Inflammatory macrophage treated with lipopolysaccharide for 4 hours (primary cell): ENCODE measurements at regions not wholly inside any gene's neighbourhood (a gene's known extent, or its start where the extent isn't known, plus 50 kb on each side); places are given as distances from the start of the nearest gene placed in this dataset.
A peak's percentile ranks its signal among the peaks of the same experiment; 100 is the strongest.
"Not testable (repeated sequence)": the region's sequence is repeated elsewhere in the genome, so short reads cannot be mapped to it uniquely, and the experiment has no call there.

ENCODE experiments used
- DNase-seq: peaks from one replicate; pipeline ENCODE4 v3.0.0-alpha.2; 2020

GRCh38 chr5:135154961-135155360 is 120.9 kb upstream of the PITX1 start:
- DNase-seq = no peak

GRCh38 chr5:135154197-135154596 is 120.2 kb upstream of the PITX1 start:
- peak; percentile 58 for DNase-seq

GRCh38 chr5:135153661-135154060 is 119.6 kb upstream of the PITX1 start:
- DNase-seq = no peak

GRCh38 chr5:135153259-135153658 is 119.2 kb upstream of the PITX1 start:
- DNase-seq = no peak

- DNase-seq = not testable (repeated sequence)
These were observed 117.6 kb upstream of the PITX1 start for GRCh38 chr5:135151660-135152059.

GRCh38 chr5:135151256-135151655 is 117.2 kb upstream of the PITX1 start:
- no peak for DNase-seq

- no peak for DNase-seq
These were observed 116.7 kb upstream of the PITX1 start for GRCh38 chr5:135150767-135151166.

- no peak for DNase-seq
These were observed 116.1 kb upstream of the PITX1 start for GRCh38 chr5:135149956-135150723.

- DNase-seq = no peak
These were observed 115.4 kb upstream of the PITX1 start for GRCh38 chr5:135149229-135149955.

- DNase-seq = no peak
These were observed 113.5 kb upstream of the PITX1 start for GRCh38 chr5:135147294-135148090.

GRCh38 chr5:135145985-135146384 is 112.0 kb upstream of the PITX1 start:
- DNase-seq = no peak

GRCh38 chr5:135143682-135144081 is 109.7 kb upstream of the PITX1 start:
- not testable (repeated sequence) for DNase-seq

- no peak for DNase-seq
These were observed 107.6 kb upstream of the PITX1 start for GRCh38 chr5:135141303-135142268.

- peak; percentile 92 for DNase-seq
These were observed 106.6 kb upstream of the PITX1 start for GRCh38 chr5:135140446-135141204.

GRCh38 chr5:135139381-135140134 is 105.5 kb upstream of the PITX1 start:
- peak; percentile 94 for DNase-seq

- DNase-seq = no peak
These were observed 104.3 kb upstream of the PITX1 start for GRCh38 chr5:135138116-135138850.

GRCh38 chr5:135137146-135137915 is 103.3 kb upstream of the PITX1 start:
- DNase-seq = no peak

GRCh38 chr5:135136546-135136945 is 102.5 kb upstream of the PITX1 start:
- DNase-seq = no peak
